DOHH2 (cell line): ENCODE measurements at regions not wholly inside any gene's neighbourhood (a gene's known extent, or its start where the extent isn't known, plus 50 kb on each side); places are given as distances from the start of the nearest gene placed in this dataset.

Experiments used
- H3F3A ChIP-seq: fragments of 200-600 bp; sonication (generic), shearing (Covaris generic); 2 replicates; pipeline ENCODE4 v1.6.0; 2016; ENCODE audit warnings: antibody characterized with exemption, mild to moderate bottlenecking; ENCODE audit not compliant: control insufficient read depth, insufficient read depth
- H3K27ac ChIP-seq: fragments of 200-600 bp; sonication (generic); 2 replicates; pipeline ENCODE4 v1.5.1; 2014; ENCODE audit warnings: low read depth, mild to moderate bottlenecking, low read length, moderate library complexity
- H3K27me3 ChIP-seq: fragments of 200-600 bp; sonication (generic); 2 replicates; pipeline ENCODE4 v1.6.1; 2014; ENCODE audit warnings: mild to moderate bottlenecking, low read length, mixed read lengths; ENCODE audit not compliant: control insufficient read depth
- H3K36me3 ChIP-seq: fragments of 200-600 bp; sonication (generic); 2 replicates; pipeline ENCODE4 v1.6.1; 2014; ENCODE audit warnings: mild to moderate bottlenecking, low read length, moderate library complexity, mixed read lengths; ENCODE audit not compliant: control insufficient read depth
- H3K4me1 ChIP-seq: fragments of 200-600 bp; sonication (generic); 2 replicates; pipeline ENCODE4 v1.6.1; 2014; ENCODE audit warnings: mild to moderate bottlenecking, low read length, mixed read lengths; ENCODE audit not compliant: control insufficient read depth
- H3K4me2 ChIP-seq: fragments of 200-600 bp; sonication (generic); 2 replicates; pipeline ENCODE4 v1.6.0; 2014; ENCODE audit warnings: mild to moderate bottlenecking, low read length, moderate library complexity
- H3K4me3 ChIP-seq: fragments of 200-600 bp; sonication (generic); 2 replicates; pipeline ENCODE4 v1.5.1; 2014; ENCODE audit warnings: mild to moderate bottlenecking, low read length, mixed read lengths
- H3K79me2 ChIP-seq: fragments of 200-600 bp; sonication (generic); 2 replicates; pipeline ENCODE4 v1.6.1; 2014; ENCODE audit warnings: mild to moderate bottlenecking, low read length, mixed read lengths; ENCODE audit not compliant: control insufficient read depth
- H3K9me2 ChIP-seq: fragments of 200-600 bp; sonication (generic); replicated peaks from 2 replicates; pipeline ENCODE4 v1.6.1; 2014; ENCODE audit warnings: mild to moderate bottlenecking, low read length, mixed read lengths; ENCODE audit not compliant: control insufficient read depth
- H3K9me3 ChIP-seq: fragments of 200-600 bp; sonication (generic); 2 replicates; pipeline ENCODE4 v1.6.1; 2014; ENCODE audit warnings: antibody characterized with exemption, low read length, mixed read lengths; ENCODE audit not compliant: control insufficient read depth, insufficient read depth
- H4K20me1 ChIP-seq: fragments of 200-600 bp; sonication (generic); 2 replicates; pipeline ENCODE4 v1.6.0; 2014; ENCODE audit warnings: low read depth, mild to moderate bottlenecking, antibody characterized with exemption, low read length, moderate library complexity; ENCODE audit not compliant: control insufficient read depth, insufficient read depth
- EZH2phosphoT487 ChIP-seq: fragments of 200-600 bp; sonication (generic); IDR thresholded peaks from 2 replicates; pipeline ENCODE4 v1.6.1; 2017; ENCODE audit warnings: borderline replicate concordance, mild to moderate bottlenecking, antibody characterized with exemption, low read length, moderate library complexity, mixed read lengths
- TF ChIP-seq, protein P1 (sequence below): fragments of 200-600 bp; sonication (generic); IDR thresholded peaks from one replicate; pipeline ENCODE4 v1.5.1; 2014; ENCODE audit warnings: antibody characterized with exemption, mild to moderate bottlenecking, low read depth, low read length; ENCODE audit not compliant: poor library complexity, severe bottlenecking

DNA sequence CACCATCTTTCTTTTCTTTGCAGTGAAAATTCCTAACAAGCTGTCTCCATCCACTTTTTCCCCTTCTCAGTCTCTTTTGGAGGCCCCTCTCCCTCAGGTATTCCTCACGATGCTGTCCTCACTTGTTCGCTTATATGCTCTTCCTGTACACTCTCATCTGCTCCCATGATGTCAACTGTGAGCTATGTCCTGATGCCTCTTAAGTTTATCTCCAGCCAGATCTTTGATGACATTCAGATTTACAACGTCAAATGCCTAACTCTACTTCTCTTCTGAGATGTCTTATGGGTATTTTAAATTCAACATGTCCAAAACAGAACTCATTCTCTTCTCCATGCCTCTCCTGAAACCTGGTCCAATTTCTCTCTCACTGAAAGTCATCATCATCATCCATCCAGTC is 55.1 kb upstream of the SERTAD2 start:
- no peak overlapping the region for H3K4me3 ChIP-seq
- no peak for TF ChIP-seq EZH2phosphoT487
- TF ChIP-seq, protein P1, sequence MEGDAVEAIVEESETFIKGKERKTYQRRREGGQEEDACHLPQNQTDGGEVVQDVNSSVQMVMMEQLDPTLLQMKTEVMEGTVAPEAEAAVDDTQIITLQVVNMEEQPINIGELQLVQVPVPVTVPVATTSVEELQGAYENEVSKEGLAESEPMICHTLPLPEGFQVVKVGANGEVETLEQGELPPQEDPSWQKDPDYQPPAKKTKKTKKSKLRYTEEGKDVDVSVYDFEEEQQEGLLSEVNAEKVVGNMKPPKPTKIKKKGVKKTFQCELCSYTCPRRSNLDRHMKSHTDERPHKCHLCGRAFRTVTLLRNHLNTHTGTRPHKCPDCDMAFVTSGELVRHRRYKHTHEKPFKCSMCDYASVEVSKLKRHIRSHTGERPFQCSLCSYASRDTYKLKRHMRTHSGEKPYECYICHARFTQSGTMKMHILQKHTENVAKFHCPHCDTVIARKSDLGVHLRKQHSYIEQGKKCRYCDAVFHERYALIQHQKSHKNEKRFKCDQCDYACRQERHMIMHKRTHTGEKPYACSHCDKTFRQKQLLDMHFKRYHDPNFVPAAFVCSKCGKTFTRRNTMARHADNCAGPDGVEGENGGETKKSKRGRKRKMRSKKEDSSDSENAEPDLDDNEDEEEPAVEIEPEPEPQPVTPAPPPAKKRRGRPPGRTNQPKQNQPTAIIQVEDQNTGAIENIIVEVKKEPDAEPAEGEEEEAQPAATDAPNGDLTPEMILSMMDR: no peak
- no peaks in the 10 kb centered on the region for H3K9me3 ChIP-seq
- H3F3A ChIP-seq: no peaks in the 10 kb centered on the region
- no peaks in the 10 kb centered on the region for H3K4me1 ChIP-seq
- no peak overlapping the region for H3K4me2 ChIP-seq
- H3K27ac ChIP-seq: no peak overlapping the region
- no peaks in the 10 kb centered on the region for H3K36me3 ChIP-seq
- no peaks in the 10 kb centered on the region for H4K20me1 ChIP-seq
- H3K27me3 ChIP-seq: no peaks in the 10 kb centered on the region
- peaks cover 4% of the 10 kb centered on the region; the same call in 1 of the 2 replicates for H3K79me2 ChIP-seq
- no peaks in the 10 kb centered on the region for H3K9me2 ChIP-seq

DNA sequence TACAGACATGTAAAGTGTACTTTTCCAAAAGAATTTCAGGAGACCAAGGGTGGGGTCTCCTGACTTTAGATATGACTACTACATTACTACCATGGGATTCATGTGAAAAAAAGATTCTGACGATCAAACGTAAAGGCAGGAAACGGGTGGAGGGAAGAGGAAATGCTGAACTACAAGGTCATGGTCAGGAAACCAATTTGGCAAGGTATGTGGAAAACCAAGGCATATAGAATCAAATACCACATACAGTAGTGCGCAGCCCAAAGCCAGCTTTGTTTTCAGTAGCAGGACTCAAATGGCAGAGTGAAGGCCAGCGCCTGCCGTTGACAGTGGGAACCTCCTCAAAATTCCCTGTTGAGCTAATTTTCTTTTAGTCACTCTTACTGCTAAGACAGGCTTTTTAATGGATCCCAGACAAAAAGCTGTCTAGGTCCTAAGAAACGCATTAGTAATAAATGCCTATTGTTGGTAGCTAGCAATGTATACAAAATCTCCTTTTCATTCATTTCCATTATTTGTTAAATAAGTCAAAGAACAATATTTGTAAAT is 57.6 kb upstream of the SERTAD2 start:
- no peak for TF ChIP-seq EZH2phosphoT487
- TF ChIP-seq, protein P1: no peak
- no peaks in the 10 kb centered on the region for H3K9me3 ChIP-seq
- H3K79me2 ChIP-seq: peaks cover 2% of the 10 kb centered on the region; the same call in 1 of the 2 replicates
- no peaks in the 10 kb centered on the region for H3K9me2 ChIP-seq
- no peaks in the 10 kb centered on the region for H3K27me3 ChIP-seq
- no peaks in the 10 kb centered on the region for H3K4me1 ChIP-seq
- H3K4me3 ChIP-seq: no peak overlapping the region
- H3K4me2 ChIP-seq: no peak overlapping the region
- no peaks in the 10 kb centered on the region for H4K20me1 ChIP-seq
- H3K27ac ChIP-seq: no peak overlapping the region
- no peaks in the 10 kb centered on the region for H3F3A ChIP-seq
- no peaks in the 10 kb centered on the region for H3K36me3 ChIP-seq

DNA sequence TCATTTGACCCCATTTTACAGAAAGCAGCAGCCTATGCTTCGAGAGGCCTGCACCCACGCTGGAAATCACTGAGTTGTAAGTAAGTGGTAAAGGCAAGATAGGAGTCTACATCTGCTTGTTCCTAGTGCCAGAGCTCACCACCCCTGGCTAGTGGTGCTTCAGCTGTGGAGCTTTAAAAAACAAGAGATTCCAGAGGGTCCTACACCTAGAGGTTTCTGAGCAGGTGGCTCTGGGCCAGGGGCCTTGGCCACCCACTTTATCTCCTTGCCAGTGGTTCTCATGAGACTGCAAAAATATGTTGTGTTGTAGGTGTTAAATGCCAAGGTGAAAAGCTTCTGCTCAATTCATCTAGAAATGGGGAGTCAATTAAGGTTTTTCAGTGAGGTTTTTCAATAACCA is 60.0 kb upstream of the SERTAD2 start:
- Histone ChIP-seq H3F3A (no peaks in the 10 kb centered on the region), H3K36me3 (no peaks in the 10 kb centered on the region), H3K4me2 (no peak overlapping the region), H3K4me1 (no peaks in the 10 kb centered on the region), H3K27me3 (no peaks in the 10 kb centered on the region), H3K4me3 (no peak overlapping the region), H3K9me3 (no peaks in the 10 kb centered on the region), H3K27ac (no peak overlapping the region), H3K79me2 (no peaks in the 10 kb centered on the region), H3K9me2 (no peaks in the 10 kb centered on the region), H4K20me1 (no peaks in the 10 kb centered on the region)
- TF ChIP-seq, protein P1: no peak
- no peak for TF ChIP-seq EZH2phosphoT487
